ENCODE measurements at regions not wholly inside any gene's neighbourhood (a gene's known extent, or its start where the extent isn't known, plus 50 kb on each side); places are given as distances from the start of the nearest gene placed in this dataset.
"Not testable (repeated sequence)": the region's sequence is repeated elsewhere in the genome, so short reads cannot be mapped to it uniquely, and the experiment has no call there.

DNA sequence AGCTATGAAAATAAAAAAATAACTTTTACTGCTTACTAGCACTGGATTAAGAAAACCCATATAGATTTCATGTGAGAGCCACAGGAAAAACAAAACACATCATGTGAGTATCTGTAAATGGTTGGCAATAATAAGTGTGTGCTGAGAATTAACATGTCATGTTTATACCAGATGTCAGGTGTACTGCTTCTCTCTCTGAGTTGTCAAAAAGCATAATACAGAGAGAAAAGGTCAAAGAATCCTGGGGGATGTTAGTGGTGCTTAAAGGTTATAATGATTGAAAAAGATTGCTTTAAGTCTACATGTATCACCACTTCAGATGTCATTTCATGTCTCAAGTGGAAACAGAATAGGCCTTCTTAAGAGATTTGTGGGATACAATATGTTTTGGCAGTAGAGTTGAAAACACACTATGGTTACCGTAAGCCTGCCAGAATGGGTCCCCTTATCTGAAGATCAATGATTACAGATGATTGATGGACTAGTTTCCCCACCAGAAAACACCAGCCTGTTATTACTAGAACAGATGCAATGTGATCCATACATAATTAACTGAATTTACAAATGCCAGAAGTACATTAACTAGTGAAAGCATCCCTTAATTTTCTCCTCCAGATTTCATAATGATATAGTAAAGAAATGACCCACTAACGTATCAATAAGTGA lies 204.1 kb downstream of the CNTN3 start:
- Histone ChIP-seq H3K4me3 (ENCODE audit: low read depth, low read length) (no peak overlapping the region), H3K4me1 (ENCODE audit: control insufficient read depth, insufficient read depth, low read length) (no peaks in the 10 kb centered on the region), H3K9me3 (ENCODE audit: control insufficient read depth, insufficient read depth, low read length) (no peaks in the 10 kb centered on the region), H3K27ac (ENCODE audit: low read depth, low read length) (no peak overlapping the region), H3K27me3 (ENCODE audit: control insufficient read depth, insufficient read depth, low read length) (no peaks in the 10 kb centered on the region), H3K36me3 (ENCODE audit: control insufficient read depth, insufficient read depth, low read length) (no peaks in the 10 kb centered on the region)
- no peak for DNase-seq (ENCODE audit: low read depth in 4 of 6, low spot score in 6 of 6)
- WGBS (ENCODE audit: insufficient coverage) = no CpG with 5 or more reads among the region's 2 CpGs

DNA sequence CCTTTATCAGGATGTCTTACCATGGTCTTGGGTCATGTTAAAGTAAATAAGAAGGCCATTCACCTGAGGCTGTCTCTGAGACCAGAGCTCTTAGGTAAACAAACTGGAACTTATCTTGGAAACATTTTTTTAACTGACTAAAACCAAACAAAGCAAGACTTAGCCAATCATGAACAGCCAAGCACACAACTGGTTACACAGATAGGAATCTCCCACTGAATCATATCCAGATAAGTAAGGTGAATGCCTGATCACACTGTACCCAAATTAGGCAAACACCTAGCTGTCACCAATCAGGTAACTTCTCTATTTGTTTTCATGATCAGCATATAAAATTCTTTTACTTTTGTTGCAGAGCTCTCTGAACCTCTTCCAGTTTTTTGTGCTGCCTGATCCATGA lies 205.4 kb downstream of the CNTN3 start:
- no peaks in the 10 kb centered on the region for H3K9me3 ChIP-seq (ENCODE audit: control insufficient read depth, insufficient read depth, low read length)
- no peak for DNase-seq (ENCODE audit: low read depth in 4 of 6, low spot score in 6 of 6)
- H3K4me3 ChIP-seq (ENCODE audit: low read depth, low read length) = no peak overlapping the region
- no peaks in the 10 kb centered on the region for H3K36me3 ChIP-seq (ENCODE audit: control insufficient read depth, insufficient read depth, low read length)
- H3K4me1 ChIP-seq (ENCODE audit: control insufficient read depth, insufficient read depth, low read length) = no peaks in the 10 kb centered on the region
- H3K27ac ChIP-seq (ENCODE audit: low read depth, low read length) = no peak overlapping the region
- H3K27me3 ChIP-seq (ENCODE audit: control insufficient read depth, insufficient read depth, low read length) = no peaks in the 10 kb centered on the region

DNA sequence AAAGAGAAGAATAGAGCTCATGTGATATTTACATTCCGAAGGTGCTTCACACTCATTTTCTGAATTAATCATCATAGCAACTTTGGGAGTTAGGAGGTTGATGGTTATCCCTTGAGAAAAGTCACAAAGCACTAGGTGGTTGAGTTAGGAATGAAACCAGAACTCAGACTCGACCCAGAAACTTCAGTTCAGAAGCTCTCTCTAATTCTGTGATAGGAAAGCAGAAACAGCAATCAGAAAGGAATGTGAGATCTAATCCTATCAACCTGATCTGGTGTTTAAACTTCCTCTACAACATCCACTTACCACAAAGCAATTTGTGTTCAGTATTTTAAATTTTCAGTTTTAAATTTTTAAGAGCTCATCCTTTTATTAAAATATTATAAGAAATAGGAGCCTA lies 211.2 kb downstream of the CNTN3 start:
- no peaks in the 10 kb centered on the region for H3K36me3 ChIP-seq (ENCODE audit: control insufficient read depth, insufficient read depth, low read length)
- H3K9me3 ChIP-seq (ENCODE audit: control insufficient read depth, insufficient read depth, low read length) = no peaks in the 10 kb centered on the region
- no CpG with 5 or more reads among the region's 2 CpGs for WGBS (ENCODE audit: insufficient coverage)
- no peaks in the 10 kb centered on the region for H3K4me1 ChIP-seq (ENCODE audit: control insufficient read depth, insufficient read depth, low read length)
- H3K27ac ChIP-seq (ENCODE audit: low read depth, low read length) = no peak overlapping the region
- H3K4me3 ChIP-seq (ENCODE audit: low read depth, low read length) = no peak overlapping the region
- no peak for DNase-seq (ENCODE audit: low read depth in 4 of 6, low spot score in 6 of 6)
- no peaks in the 10 kb centered on the region for H3K27me3 ChIP-seq (ENCODE audit: control insufficient read depth, insufficient read depth, low read length)

DNA sequence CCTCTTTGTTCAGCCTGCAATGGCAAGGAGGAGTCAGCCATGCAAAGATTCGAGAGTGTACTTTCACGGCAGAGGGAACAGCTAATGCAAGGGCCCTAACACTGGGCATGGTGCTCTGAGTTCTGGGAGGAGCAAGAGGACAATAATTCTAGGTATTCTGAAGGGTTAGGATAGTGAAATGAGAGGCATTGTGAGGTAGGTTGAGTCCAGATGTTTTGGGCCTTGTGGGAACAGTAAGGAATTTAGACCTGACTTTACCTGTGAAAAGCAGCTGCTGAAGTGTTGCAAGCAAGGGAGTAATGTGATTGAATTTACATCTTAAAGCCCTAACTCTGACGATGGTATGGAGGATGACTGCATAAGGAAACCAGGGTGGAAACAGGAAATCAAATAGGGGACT lies 211.6 kb downstream of the CNTN3 start:
- no peak for DNase-seq (ENCODE audit: low read depth in 4 of 6, low spot score in 6 of 6)
- Histone ChIP-seq H3K4me3 (ENCODE audit: low read depth, low read length) (no peak overlapping the region), H3K27me3 (ENCODE audit: control insufficient read depth, insufficient read depth, low read length) (no peaks in the 10 kb centered on the region), H3K27ac (ENCODE audit: low read depth, low read length) (no peak overlapping the region), H3K4me1 (ENCODE audit: control insufficient read depth, insufficient read depth, low read length) (no peaks in the 10 kb centered on the region), H3K9me3 (ENCODE audit: control insufficient read depth, insufficient read depth, low read length) (no peaks in the 10 kb centered on the region), H3K36me3 (ENCODE audit: control insufficient read depth, insufficient read depth, low read length) (no peaks in the 10 kb centered on the region)
- WGBS (ENCODE audit: insufficient coverage) = 78% methylated on average over 3 of the region's 3 CpGs

DNA sequence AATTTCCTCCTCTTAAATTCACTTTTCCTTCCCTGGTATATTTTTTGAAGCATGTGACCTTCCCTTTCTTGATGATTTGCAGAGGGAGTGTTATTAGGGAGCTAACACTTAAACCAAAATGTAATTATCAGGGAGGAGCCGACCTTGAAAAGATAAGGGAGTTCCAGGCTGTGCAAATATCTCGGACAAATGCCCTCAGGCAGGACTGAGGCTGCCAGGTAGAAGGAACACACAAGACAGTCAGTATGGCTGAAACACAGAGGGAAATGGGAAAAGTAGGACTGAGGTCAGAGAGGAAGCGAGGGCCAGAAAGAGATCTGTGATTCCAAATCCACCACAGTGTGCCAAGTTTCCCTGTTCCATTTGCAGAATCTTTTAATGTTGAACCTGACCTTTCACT lies 221.0 kb downstream of the CNTN3 start:
- no peak for DNase-seq (ENCODE audit: low read depth in 4 of 6, low spot score in 6 of 6)
- no peak overlapping the region for H3K27ac ChIP-seq (ENCODE audit: low read depth, low read length)
- peaks cover 9% of the 10 kb centered on the region for H3K9me3 ChIP-seq (ENCODE audit: control insufficient read depth, insufficient read depth, low read length)
- no peaks in the 10 kb centered on the region for H3K4me1 ChIP-seq (ENCODE audit: control insufficient read depth, insufficient read depth, low read length)
- H3K27me3 ChIP-seq (ENCODE audit: control insufficient read depth, insufficient read depth, low read length) = no peaks in the 10 kb centered on the region
- no peak overlapping the region for H3K4me3 ChIP-seq (ENCODE audit: low read depth, low read length)
- H3K36me3 ChIP-seq (ENCODE audit: control insufficient read depth, insufficient read depth, low read length) = no peaks in the 10 kb centered on the region
- 80% methylated on average over 1 of the region's 3 CpGs for WGBS (ENCODE audit: insufficient coverage)

DNA sequence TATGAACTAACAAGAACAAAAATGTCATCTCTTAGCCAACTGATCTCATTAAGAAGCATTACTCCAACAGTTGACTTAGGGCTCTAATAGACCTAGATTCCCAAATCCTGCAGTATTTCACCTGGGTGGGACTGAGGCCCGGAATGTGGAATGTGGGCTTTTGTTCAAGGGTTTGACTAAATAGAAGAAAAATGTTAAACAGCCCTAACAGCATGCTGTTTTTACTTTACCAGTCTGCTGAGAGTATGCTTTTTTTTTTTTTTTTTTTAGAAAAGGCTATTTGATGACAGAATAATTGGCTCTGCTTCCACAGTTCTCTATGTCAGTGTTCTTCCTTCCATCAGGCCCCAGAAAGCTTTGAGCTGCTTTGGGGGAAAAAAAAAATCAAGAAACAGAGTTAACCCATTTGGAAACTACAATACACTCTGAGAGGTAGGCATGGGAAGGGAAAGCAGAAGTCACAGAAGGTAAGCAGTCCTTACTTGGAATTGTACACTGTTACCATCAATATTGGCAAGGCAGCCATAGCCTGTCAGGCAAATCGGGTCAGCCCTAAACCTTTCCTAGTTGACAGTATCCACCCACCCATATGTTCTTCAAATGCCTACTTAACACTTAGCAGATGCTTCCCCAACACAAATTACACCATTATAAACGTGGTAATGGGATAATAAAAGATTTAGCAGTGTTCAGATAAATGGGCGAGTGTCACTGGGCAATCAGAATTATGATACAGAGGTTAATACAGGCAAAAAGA lies 224.2 kb downstream of the CNTN3 start:
- peak in 2 of 6 donors; percentile 32 to 73 for DNase-seq (ENCODE audit: low read depth in 4 of 6, low spot score in 6 of 6)
- WGBS (ENCODE audit: insufficient coverage) = no CpG with 5 or more reads among the region's 4 CpGs
- Histone ChIP-seq H3K36me3 (ENCODE audit: control insufficient read depth, insufficient read depth, low read length) (no peaks in the 10 kb centered on the region), H3K27me3 (ENCODE audit: control insufficient read depth, insufficient read depth, low read length) (no peaks in the 10 kb centered on the region), H3K9me3 (ENCODE audit: control insufficient read depth, insufficient read depth, low read length) (no peaks in the 10 kb centered on the region), H3K4me3 (ENCODE audit: low read depth, low read length) (no peak overlapping the region), H3K27ac (ENCODE audit: low read depth, low read length) (no peak overlapping the region), H3K4me1 (ENCODE audit: control insufficient read depth, insufficient read depth, low read length) (no peaks in the 10 kb centered on the region)

DNA sequence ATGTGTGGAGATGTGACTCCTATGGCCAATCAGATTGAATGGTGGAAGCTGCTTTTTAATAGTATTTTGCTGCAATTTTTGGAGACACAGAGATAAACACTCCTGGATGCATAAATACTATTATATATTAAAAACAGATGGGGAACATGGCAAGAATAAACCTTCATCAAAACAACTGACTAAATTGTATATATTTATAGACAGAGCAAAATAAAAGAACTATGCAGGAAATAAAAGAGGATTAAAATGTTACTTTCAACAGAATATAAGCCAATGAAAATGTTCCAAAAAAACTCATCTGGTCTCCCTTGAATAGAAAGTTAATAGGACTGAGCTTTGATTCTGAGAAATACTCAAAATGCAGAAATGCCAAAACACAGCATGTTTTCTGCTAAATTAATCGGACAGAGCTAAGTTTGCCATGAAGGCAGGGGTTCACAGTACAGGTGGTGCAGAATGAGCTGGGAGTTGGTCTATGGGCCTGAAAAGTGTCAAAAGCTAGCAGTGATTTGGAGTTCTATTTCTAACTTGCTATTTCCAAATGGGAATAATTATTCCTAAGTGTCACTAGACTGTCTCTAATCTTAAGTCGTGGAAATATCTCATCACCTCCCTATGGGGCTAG lies 227.2 kb downstream of the CNTN3 start:
- Histone ChIP-seq H3K36me3 (ENCODE audit: control insufficient read depth, insufficient read depth, low read length) (no peaks in the 10 kb centered on the region), H3K27me3 (ENCODE audit: control insufficient read depth, insufficient read depth, low read length) (no peaks in the 10 kb centered on the region), H3K4me1 (ENCODE audit: control insufficient read depth, insufficient read depth, low read length) (no peaks in the 10 kb centered on the region), H3K4me3 (ENCODE audit: low read depth, low read length) (no peak overlapping the region), H3K9me3 (ENCODE audit: control insufficient read depth, insufficient read depth, low read length) (no peaks in the 10 kb centered on the region), H3K27ac (ENCODE audit: low read depth, low read length) (no peak overlapping the region)
- WGBS (ENCODE audit: insufficient coverage) = 83% methylated on average over 1 of the region's 2 CpGs
- DNase-seq (ENCODE audit: low read depth in 4 of 6, low spot score in 6 of 6) = no peak

DNA sequence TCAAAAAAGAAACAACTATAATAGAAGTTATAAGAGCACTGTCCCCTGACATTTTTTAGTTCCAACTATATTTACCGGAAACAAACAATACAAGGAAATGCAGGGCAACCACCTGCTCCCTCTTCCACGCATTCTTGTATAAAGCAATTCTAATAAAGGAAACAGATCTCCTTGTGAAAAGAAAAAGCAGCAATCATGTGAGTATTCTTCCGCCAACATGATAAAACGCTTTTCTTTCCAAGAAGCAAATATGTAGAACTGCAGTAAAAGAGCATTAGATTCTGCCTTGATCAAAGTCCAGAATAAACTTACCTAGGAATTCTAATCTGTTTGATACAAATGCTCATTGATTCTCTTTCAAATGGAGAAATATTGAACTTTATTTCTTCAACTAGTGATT lies 230.3 kb downstream of the CNTN3 start:
- no peaks in the 10 kb centered on the region for H3K9me3 ChIP-seq (ENCODE audit: control insufficient read depth, insufficient read depth, low read length)
- no peaks in the 10 kb centered on the region for H3K36me3 ChIP-seq (ENCODE audit: control insufficient read depth, insufficient read depth, low read length)
- no peaks in the 10 kb centered on the region for H3K27me3 ChIP-seq (ENCODE audit: control insufficient read depth, insufficient read depth, low read length)
- no peak overlapping the region for H3K27ac ChIP-seq (ENCODE audit: low read depth, low read length)
- no peaks in the 10 kb centered on the region for H3K4me1 ChIP-seq (ENCODE audit: control insufficient read depth, insufficient read depth, low read length)
- WGBS (ENCODE audit: insufficient coverage) = 80% methylated on average over 1 of the region's 4 CpGs
- H3K4me3 ChIP-seq (ENCODE audit: low read depth, low read length) = no peak overlapping the region
- DNase-seq (ENCODE audit: low read depth in 4 of 6, low spot score in 6 of 6) = peak in 1 of 6 donors; percentile 35

DNA sequence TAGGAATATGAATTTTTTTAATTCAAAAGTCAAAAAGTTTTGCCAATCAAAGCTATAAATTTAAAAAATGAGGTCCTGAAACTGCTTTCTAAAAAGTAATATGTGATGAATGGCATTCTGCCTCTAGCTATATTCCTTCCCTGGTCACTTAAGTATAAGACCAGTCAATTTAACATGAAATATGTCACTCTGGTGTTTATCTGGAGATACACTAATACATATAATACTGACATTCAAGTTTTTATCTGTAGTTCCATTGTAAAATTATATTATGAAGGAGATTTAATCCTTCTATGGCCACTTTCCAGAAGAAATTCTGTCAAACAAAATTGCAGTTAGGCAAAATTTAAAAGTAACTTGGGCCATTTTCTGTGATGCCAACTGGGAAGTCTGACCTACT lies 236.8 kb downstream of the CNTN3 start:
- Histone ChIP-seq H3K4me3 (ENCODE audit: low read depth, low read length) (no peak overlapping the region), H3K9me3 (ENCODE audit: control insufficient read depth, insufficient read depth, low read length) (no peaks in the 10 kb centered on the region), H3K27ac (ENCODE audit: low read depth, low read length) (no peak overlapping the region), H3K36me3 (ENCODE audit: control insufficient read depth, insufficient read depth, low read length) (no peaks in the 10 kb centered on the region), H3K4me1 (ENCODE audit: control insufficient read depth, insufficient read depth, low read length) (no peaks in the 10 kb centered on the region), H3K27me3 (ENCODE audit: control insufficient read depth, insufficient read depth, low read length) (no peaks in the 10 kb centered on the region)
- DNase-seq (ENCODE audit: low read depth in 4 of 6, low spot score in 6 of 6) = no peak

DNA sequence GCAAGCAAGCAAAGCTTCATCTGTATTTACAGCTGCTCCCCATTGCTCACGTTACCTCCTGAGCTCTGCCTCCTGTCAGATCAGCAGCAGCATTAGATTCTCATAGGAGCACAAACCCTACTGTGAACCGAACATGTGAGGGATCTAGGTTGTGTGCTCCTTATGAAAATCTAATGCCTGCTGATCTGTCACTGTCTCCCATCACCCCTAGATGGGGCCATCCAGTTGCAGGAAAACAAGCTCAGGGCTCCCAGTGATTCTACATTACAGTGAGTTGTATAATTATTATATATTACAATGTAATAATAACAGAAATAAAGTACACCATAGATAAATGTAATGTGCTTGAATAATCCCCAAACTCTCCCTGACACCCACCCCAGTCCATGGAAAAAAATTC lies 238.1 kb downstream of the CNTN3 start:
- H3K4me3 ChIP-seq (ENCODE audit: low read depth, low read length); H3K4me1 ChIP-seq (ENCODE audit: control insufficient read depth, insufficient read depth, low read length); H3K27me3 ChIP-seq (ENCODE audit: control insufficient read depth, insufficient read depth, low read length); DNase-seq (ENCODE audit: low read depth in 4 of 6, low spot score in 6 of 6); H3K9me3 ChIP-seq (ENCODE audit: control insufficient read depth, insufficient read depth, low read length); H3K27ac ChIP-seq (ENCODE audit: low read depth, low read length); H3K36me3 ChIP-seq (ENCODE audit: control insufficient read depth, insufficient read depth, low read length): not testable (repeated sequence)
- 100% methylated on average over 1 of the region's 2 CpGs for WGBS (ENCODE audit: insufficient coverage)

Data from spinal cord (tissue), 9 donors.